ENCODE measurements at regions not wholly inside any gene's neighbourhood (a gene's known extent, or its start where the extent isn't known, plus 50 kb on each side); places are given as distances from the start of the nearest gene placed in this dataset.

- DNase-seq (ENCODE audit: low read depth, low spot score), result no peak
- H3K4me3 ChIP-seq (ENCODE audit: low read length), result no peak overlapping the region
Measured at GRCh38 chr6:159461266-159461665, 231.8 kb downstream of the SOD2 start.

- DNase-seq (ENCODE audit: low read depth, low spot score), result no peak
- H3K4me3 ChIP-seq (ENCODE audit: low read length), result no peak overlapping the region
Measured at GRCh38 chr6:159460476-159460875, 232.6 kb downstream of the SOD2 start.

- no peak overlapping the region for H3K4me3 ChIP-seq (ENCODE audit: low read length)
- no peak for DNase-seq (ENCODE audit: low read depth, low spot score)
Measured at GRCh38 chr6:159456349-159456748, 236.7 kb downstream of the SOD2 start.

GRCh38 chr6:159455700-159456274, 237.3 kb downstream of the SOD2 start:
- DNase-seq (ENCODE audit: low read depth, low spot score), result no peak
- no peak overlapping the region for H3K4me3 ChIP-seq (ENCODE audit: low read length)

GRCh38 chr6:159450815-159451465, 242.1 kb downstream of the SOD2 start:
- no peak overlapping the region for H3K4me3 ChIP-seq (ENCODE audit: low read length)
- no peak for DNase-seq (ENCODE audit: low read depth, low spot score)

- no peak for DNase-seq (ENCODE audit: low read depth, low spot score)
- H3K4me3 ChIP-seq (ENCODE audit: low read length), result no peak overlapping the region
Measured at GRCh38 chr6:159446340-159446739, 246.7 kb downstream of the SOD2 start.

GRCh38 chr6:159445351-159445750, 247.7 kb downstream of the SOD2 start:
- no peak overlapping the region for H3K4me3 ChIP-seq (ENCODE audit: low read length)
- DNase-seq (ENCODE audit: low read depth, low spot score), result no peak

GRCh38 chr6:159444056-159444760, 248.8 kb downstream of the SOD2 start:
- DNase-seq (ENCODE audit: low read depth, low spot score), result no peak
- no peak overlapping the region for H3K4me3 ChIP-seq (ENCODE audit: low read length)

GRCh38 chr6:159443417-159443920, 249.6 kb downstream of the SOD2 start:
- H3K4me3 ChIP-seq (ENCODE audit: low read length), result no peak overlapping the region
- DNase-seq (ENCODE audit: low read depth, low spot score), result no peak

- DNase-seq (ENCODE audit: low read depth, low spot score), result no peak
- H3K4me3 ChIP-seq (ENCODE audit: low read length), result no peak overlapping the region
Measured at GRCh38 chr6:159441704-159441981, 251.4 kb downstream of the SOD2 start.

- no peak for DNase-seq (ENCODE audit: low read depth, low spot score)
- H3K4me3 ChIP-seq (ENCODE audit: low read length), result no peak overlapping the region
Measured at GRCh38 chr6:159440911-159441703, 251.9 kb downstream of the SOD2 start.

- no peak for DNase-seq (ENCODE audit: low read depth, low spot score)
- H3K4me3 ChIP-seq (ENCODE audit: low read length), result no peak overlapping the region
Measured at GRCh38 chr6:159440349-159440748, 252.7 kb downstream of the SOD2 start.

- no peak overlapping the region for H3K4me3 ChIP-seq (ENCODE audit: low read length)
- no peak for DNase-seq (ENCODE audit: low read depth, low spot score)
Measured at GRCh38 chr6:159439651-159440050, 253.4 kb downstream of the SOD2 start.

GRCh38 chr6:159438106-159438505, 254.9 kb downstream of the SOD2 start:
- no peak for DNase-seq (ENCODE audit: low read depth, low spot score)
- H3K4me3 ChIP-seq (ENCODE audit: low read length), result no peak overlapping the region

GRCh38 chr6:159436581-159436980, 256.5 kb downstream of the SOD2 start:
- no peak overlapping the region for H3K4me3 ChIP-seq (ENCODE audit: low read length)
- DNase-seq (ENCODE audit: low read depth, low spot score), result no peak

GRCh38 chr6:159435701-159436100, 257.3 kb downstream of the SOD2 start:
- no peak overlapping the region for H3K4me3 ChIP-seq (ENCODE audit: low read length)
- DNase-seq (ENCODE audit: low read depth, low spot score), result no peak

- no peak for DNase-seq (ENCODE audit: low read depth, low spot score)
- H3K4me3 ChIP-seq (ENCODE audit: low read length), result no peak overlapping the region
Measured at GRCh38 chr6:159434410-159434809, 258.6 kb downstream of the SOD2 start.

GRCh38 chr6:159433550-159433949, 259.5 kb downstream of the SOD2 start:
- no peak overlapping the region for H3K4me3 ChIP-seq (ENCODE audit: low read length)
- DNase-seq (ENCODE audit: low read depth, low spot score), result no peak

- H3K4me3 ChIP-seq (ENCODE audit: low read length), result no peak overlapping the region
- no peak for DNase-seq (ENCODE audit: low read depth, low spot score)
Measured at GRCh38 chr6:159431750-159432149, 261.3 kb downstream of the SOD2 start.

- no peak for DNase-seq (ENCODE audit: low read depth, low spot score)
- H3K4me3 ChIP-seq (ENCODE audit: low read length), result no peak overlapping the region
Measured at GRCh38 chr6:159430323-159430722, 261.1 kb downstream of the FNDC1 start.

All from Jurkat, Clone E6-1 (cell line).